Glutamatergic neuron (in vitro differentiated cells): ENCODE measurements at regions not wholly inside any gene's neighbourhood (a gene's known extent, or its start where the extent isn't known, plus 50 kb on each side); places are given as distances from the start of the nearest gene placed in this dataset.

Experiments
- DNase-seq: peaks from one replicate; pipeline ENCODE4 v3.0.0; 2022
- H3K27ac Mint-ChIP-seq: one replicate; pipeline ENCODE4 v1.8.0; 2020; ENCODE audit warnings: mild to moderate bottlenecking, mixed read lengths, inconsistent platforms; ENCODE audit not compliant: unreplicated experiment
- H3K27me3 Mint-ChIP-seq: one replicate; pipeline ENCODE4 v1.8.0; 2020; ENCODE audit warnings: mild to moderate bottlenecking, moderate library complexity, mixed read lengths, inconsistent platforms; ENCODE audit not compliant: unreplicated experiment
- H3K36me3 Mint-ChIP-seq: one replicate; pipeline ENCODE4 v1.8.0; 2020; ENCODE audit warnings: mild to moderate bottlenecking, mixed read lengths, inconsistent platforms; ENCODE audit not compliant: unreplicated experiment
- H3K4me1 Mint-ChIP-seq: one replicate; pipeline ENCODE4 v1.8.0; 2020; ENCODE audit warnings: mild to moderate bottlenecking, low read depth, mixed read lengths, inconsistent platforms; ENCODE audit not compliant: unreplicated experiment
- H3K4me3 Mint-ChIP-seq: one replicate; pipeline ENCODE4 v1.8.0; 2020; ENCODE audit warnings: mild to moderate bottlenecking, mixed read lengths, inconsistent platforms; ENCODE audit not compliant: unreplicated experiment
- H3K9me3 Mint-ChIP-seq: one replicate; pipeline ENCODE4 v1.8.0; 2020; ENCODE audit warnings: mild to moderate bottlenecking, moderate library complexity, mixed read lengths, inconsistent platforms; ENCODE audit not compliant: unreplicated experiment
- TF ChIP-seq, protein P1 (sequence below): fragments of 200-600 bp; sonication (generic); IDR thresholded peaks from one replicate; pipeline ENCODE4 v1.5.0; 2021; ENCODE audit not compliant: partially characterized antibody, unreplicated experiment

DNA sequence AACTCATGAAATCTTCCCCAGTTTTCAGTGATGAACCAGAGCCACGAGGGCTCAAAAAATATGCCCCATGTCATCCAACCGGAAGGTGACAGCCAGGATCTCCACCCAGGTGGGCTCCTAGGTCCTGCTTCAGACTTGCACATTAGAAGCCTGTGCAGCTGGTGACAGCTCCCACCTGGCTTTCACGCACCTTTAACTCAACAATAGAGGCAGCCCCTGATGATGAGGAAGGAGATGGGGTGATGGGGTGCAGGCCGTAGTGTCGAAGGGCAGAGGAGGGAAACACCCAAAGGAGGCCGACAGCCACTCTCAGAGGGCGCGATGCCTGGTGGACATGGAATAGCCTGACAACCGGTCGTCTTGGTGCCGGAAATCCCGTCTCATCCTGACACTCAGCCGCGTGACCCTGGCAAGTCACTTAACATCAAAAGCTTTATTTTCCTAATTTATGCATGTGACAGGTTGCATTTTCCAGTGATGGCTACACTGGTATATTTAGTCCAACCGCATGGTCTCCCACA lies 118.0 kb downstream of the SOX1 start:
- Mint-ChIP-seq H3K4me1 (peaks cover 6% of the 10 kb centered on the region), H3K27ac (no peak overlapping the region), H3K36me3 (no peaks in the 10 kb centered on the region), H3K9me3 (peaks cover 2% of the 10 kb centered on the region), H3K4me3 (no peak overlapping the region), H3K27me3 (peaks cover 5% of the 10 kb centered on the region)
- TF ChIP-seq, protein P1, sequence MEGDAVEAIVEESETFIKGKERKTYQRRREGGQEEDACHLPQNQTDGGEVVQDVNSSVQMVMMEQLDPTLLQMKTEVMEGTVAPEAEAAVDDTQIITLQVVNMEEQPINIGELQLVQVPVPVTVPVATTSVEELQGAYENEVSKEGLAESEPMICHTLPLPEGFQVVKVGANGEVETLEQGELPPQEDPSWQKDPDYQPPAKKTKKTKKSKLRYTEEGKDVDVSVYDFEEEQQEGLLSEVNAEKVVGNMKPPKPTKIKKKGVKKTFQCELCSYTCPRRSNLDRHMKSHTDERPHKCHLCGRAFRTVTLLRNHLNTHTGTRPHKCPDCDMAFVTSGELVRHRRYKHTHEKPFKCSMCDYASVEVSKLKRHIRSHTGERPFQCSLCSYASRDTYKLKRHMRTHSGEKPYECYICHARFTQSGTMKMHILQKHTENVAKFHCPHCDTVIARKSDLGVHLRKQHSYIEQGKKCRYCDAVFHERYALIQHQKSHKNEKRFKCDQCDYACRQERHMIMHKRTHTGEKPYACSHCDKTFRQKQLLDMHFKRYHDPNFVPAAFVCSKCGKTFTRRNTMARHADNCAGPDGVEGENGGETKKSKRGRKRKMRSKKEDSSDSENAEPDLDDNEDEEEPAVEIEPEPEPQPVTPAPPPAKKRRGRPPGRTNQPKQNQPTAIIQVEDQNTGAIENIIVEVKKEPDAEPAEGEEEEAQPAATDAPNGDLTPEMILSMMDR = no peak
- no peak for DNase-seq

DNA sequence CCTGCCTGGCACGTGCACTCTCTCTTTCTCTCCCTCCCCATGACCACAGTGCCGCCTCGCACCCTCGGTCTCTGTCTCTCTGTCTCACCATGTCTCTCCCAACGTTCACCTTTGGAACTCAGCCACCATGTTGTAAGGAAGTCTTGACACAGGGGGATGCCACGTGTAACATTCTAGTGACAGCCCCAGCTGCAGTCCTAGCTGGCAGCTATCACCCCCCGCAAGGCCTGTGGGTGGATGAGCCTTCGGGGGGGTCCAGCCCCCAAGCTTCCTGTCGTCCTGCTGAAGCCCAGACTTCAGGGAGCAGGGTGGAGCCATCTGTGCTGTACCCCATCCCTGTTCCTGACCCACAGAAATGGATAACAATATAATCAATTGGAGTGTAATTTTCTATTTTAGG lies 118.5 kb downstream of the SOX1 start:
- TF ChIP-seq, protein P1 = no peak
- H3K4me3 Mint-ChIP-seq = no peak overlapping the region
- H3K4me1 Mint-ChIP-seq = peaks cover 6% of the 10 kb centered on the region
- H3K36me3 Mint-ChIP-seq = no peaks in the 10 kb centered on the region
- H3K9me3 Mint-ChIP-seq = peaks cover 2% of the 10 kb centered on the region
- peaks cover 6% of the 10 kb centered on the region for H3K27me3 Mint-ChIP-seq
- H3K27ac Mint-ChIP-seq = no peak overlapping the region
- DNase-seq = no peak

DNA sequence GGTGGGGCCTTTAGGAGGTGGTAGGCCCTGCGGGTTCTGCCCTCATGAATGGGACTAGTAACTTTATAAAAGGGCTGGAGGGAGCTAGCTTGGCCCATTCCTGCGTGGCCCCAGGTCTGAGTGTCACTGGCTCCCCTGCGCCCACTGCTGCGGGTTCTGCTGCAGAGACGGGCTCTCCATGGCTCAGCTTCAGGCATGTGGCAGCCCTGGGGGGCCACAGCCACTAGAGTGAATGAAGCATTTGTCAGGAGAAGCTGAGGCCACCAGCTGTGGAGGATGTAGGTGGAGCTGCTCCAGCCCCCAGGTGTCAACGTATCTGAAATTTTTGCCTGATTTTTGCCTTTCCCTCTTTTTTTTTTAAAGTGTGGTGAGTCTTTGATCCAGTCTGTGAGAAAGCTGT lies 119.1 kb downstream of the SOX1 start:
- H3K4me3 Mint-ChIP-seq = no peak overlapping the region
- no peak for DNase-seq
- H3K36me3 Mint-ChIP-seq = no peaks in the 10 kb centered on the region
- H3K27ac Mint-ChIP-seq = no peak overlapping the region
- TF ChIP-seq, protein P1 = no peak
- H3K27me3 Mint-ChIP-seq = peaks cover 7% of the 10 kb centered on the region
- peaks cover 2% of the 10 kb centered on the region for H3K9me3 Mint-ChIP-seq
- H3K4me1 Mint-ChIP-seq = peaks cover 6% of the 10 kb centered on the region

DNA sequence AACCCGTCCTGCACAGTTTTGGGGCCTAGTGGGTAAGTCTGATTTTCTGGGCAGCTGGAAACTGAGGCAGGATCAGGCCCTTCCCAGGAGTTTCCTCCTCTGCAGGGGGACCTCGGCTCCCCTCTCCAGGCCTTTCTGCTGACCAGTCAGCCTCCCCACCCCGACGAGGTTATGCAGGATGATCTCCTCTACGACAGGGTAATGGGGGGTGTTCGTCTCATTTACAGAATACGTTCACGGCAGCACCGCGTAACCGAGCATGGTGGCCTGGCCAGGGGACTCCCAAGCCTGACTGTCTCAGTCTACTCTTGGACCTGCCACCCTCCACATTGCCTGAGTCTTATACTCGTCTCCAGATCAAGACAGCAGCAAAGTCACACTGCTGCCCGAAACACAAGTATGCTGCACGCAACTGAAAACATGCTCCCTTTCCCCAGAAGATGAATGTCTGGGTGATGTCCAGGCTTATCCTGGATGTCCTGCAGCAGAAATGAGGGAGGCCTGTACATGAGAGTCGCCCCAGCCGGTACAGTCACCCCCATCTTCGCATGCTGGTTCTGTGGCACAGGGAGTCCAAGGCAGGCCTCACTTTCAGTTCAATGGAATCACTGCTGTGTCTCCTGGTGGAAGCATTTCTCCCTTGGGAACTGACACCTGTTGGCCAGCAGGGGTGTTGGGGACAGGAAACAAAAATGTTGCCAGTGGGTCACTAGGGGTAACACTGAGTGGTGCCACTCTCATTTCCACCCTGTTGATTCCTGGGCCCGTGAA lies 120.8 kb downstream of the SOX1 start:
- Mint-ChIP-seq H3K9me3 (peaks cover 4% of the 10 kb centered on the region), H3K27ac (no peak overlapping the region), H3K27me3 (peaks cover 4% of the 10 kb centered on the region), H3K36me3 (peaks cover 9% of the 10 kb centered on the region), H3K4me3 (no peak overlapping the region), H3K4me1 (no peaks in the 10 kb centered on the region)
- DNase-seq = no peak
- TF ChIP-seq, protein P1 = no peak

DNA sequence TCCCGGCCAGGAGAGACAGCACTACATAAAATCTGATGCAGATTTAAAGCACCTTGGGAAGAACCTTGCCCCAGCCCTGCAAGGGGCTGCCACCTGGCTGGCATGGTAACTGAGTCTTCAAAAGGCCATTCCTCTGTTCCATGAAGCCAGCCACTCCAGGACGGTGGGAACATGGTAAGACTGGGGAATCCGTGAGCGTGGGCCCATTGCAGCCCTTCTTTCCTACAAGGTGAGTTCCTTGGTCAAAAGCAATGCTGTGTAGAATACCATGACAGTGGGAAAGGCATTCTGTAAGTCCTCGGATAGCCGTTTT lies 121.3 kb downstream of the SOX1 start:
- Mint-ChIP-seq H3K9me3 (peaks cover 4% of the 10 kb centered on the region), H3K4me3 (no peak overlapping the region), H3K27ac (no peak overlapping the region), H3K4me1 (no peaks in the 10 kb centered on the region), H3K36me3 (peaks cover 14% of the 10 kb centered on the region), H3K27me3 (peaks cover 4% of the 10 kb centered on the region)
- no peak for DNase-seq
- TF ChIP-seq, protein P1 = no peak
